Liver (tissue), 8 donors: ENCODE measurements at regions not wholly inside any gene's neighbourhood (a gene's known extent, or its start where the extent isn't known, plus 50 kb on each side); places are given as distances from the start of the nearest gene placed in this dataset.

Experiments
- DNase-seq: peaks from one replicate; pipeline ENCODE4 v3.0.0-alpha.2; 2017; ENCODE audit warnings: low spot score
- H3K27ac ChIP-seq, 2 donors: one replicate each; pipeline ENCODE4 v1.7.0; 2013; ENCODE audit warnings: inconsistent platforms in 2 of 2, low read length in 2 of 2, control low read depth in 1 of 2, low read depth in 1 of 2, mild to moderate bottlenecking in 1 of 2
- H3K27me3 ChIP-seq, 4 donors: one replicate each; pipeline versions ENCODE4 v1.6.1 to v1.7.0; 2013; ENCODE audit warnings: low read length in 3 of 4, inconsistent platforms in 1 of 4, mild to moderate bottlenecking in 1 of 4, moderate library complexity in 1 of 4; ENCODE audit not compliant: control insufficient read depth in 4 of 4, insufficient read depth in 4 of 4
- H3K36me3 ChIP-seq, 4 donors: one replicate each; pipeline versions ENCODE4 v1.6.1 to v1.7.0; 2013; ENCODE audit warnings: low read length in 3 of 4, mild to moderate bottlenecking in 3 of 4, low read depth in 1 of 4, moderate library complexity in 1 of 4; ENCODE audit not compliant: control insufficient read depth in 4 of 4, insufficient read depth in 3 of 4
- H3K4me1 ChIP-seq, 4 donors: one replicate each; pipeline versions ENCODE4 v1.6.1 to v1.7.0; 2013; ENCODE audit warnings: low read length in 3 of 4, mild to moderate bottlenecking in 3 of 4, moderate library complexity in 1 of 4; ENCODE audit not compliant: control insufficient read depth in 4 of 4, insufficient read depth in 4 of 4
- H3K4me3 ChIP-seq, 3 donors: one replicate each; pipeline versions ENCODE4 v1.6.1 to v1.7.0; 2013; ENCODE audit warnings: low read length in 3 of 3, control low read depth in 1 of 3, low read depth in 1 of 3, mild to moderate bottlenecking in 1 of 3
- H3K9ac ChIP-seq, 2 donors: one replicate each; pipeline ENCODE4 v1.7.0; 2013; ENCODE audit warnings: low read length in 2 of 2, mild to moderate bottlenecking in 2 of 2, moderate library complexity in 2 of 2, control low read depth in 1 of 2, low read depth in 1 of 2
- H3K9me3 ChIP-seq, 4 donors: one replicate each; pipeline versions ENCODE4 v1.6.1 to v1.7.0; 2013; ENCODE audit warnings: low read length in 3 of 4; ENCODE audit not compliant: control insufficient read depth in 4 of 4
- EGR1 ChIP-seq, 2 donors: IDR thresholded peaks; 2 replicates each; pipeline ENCODE4 v1.6.1; 2016 to 2018; ENCODE audit warnings: antibody characterized with exemption in 2 of 2, low read depth in 2 of 2
- FOXA1 ChIP-seq: IDR thresholded peaks from 2 replicates; pipeline ENCODE4 v1.6.1; 2016; ENCODE audit warnings: antibody characterized with exemption
- FOXA2 ChIP-seq: IDR thresholded peaks from 2 replicates; pipeline ENCODE4 v1.6.1; 2016; ENCODE audit warnings: antibody characterized with exemption
- GABPA ChIP-seq, 2 donors: IDR thresholded peaks in 1 of 2; conservative IDR thresholded peaks in 1 of 2; 2 replicates each; pipeline ENCODE4 v1.6.1; 2016; ENCODE audit warnings: antibody characterized with exemption in 2 of 2, mild to moderate bottlenecking in 1 of 2, moderate library complexity in 1 of 2
- HNF4A ChIP-seq, 2 donors: conservative IDR thresholded peaks; 2 replicates each; pipeline ENCODE4 v1.6.1; 2016; ENCODE audit warnings: antibody characterized with exemption in 2 of 2, mild to moderate bottlenecking in 2 of 2
- HNF4G ChIP-seq: IDR thresholded peaks from 2 replicates; pipeline ENCODE4 v1.6.1; 2016; ENCODE audit warnings: antibody characterized with exemption
- JUND ChIP-seq, 2 donors: IDR thresholded peaks; 2 replicates each; pipeline ENCODE4 v1.6.1; 2016; ENCODE audit warnings: antibody characterized with exemption in 2 of 2
- NR2F2 ChIP-seq: IDR thresholded peaks from 2 replicates; pipeline ENCODE4 v1.6.1; 2016; ENCODE audit warnings: antibody characterized with exemption
- RXRA ChIP-seq, 2 donors: IDR thresholded peaks; 2 replicates each; pipeline ENCODE4 v1.6.1; 2017 to 2018; ENCODE audit warnings: antibody characterized with exemption in 2 of 2, mild to moderate bottlenecking in 1 of 2
- SP1 ChIP-seq: IDR thresholded peaks from 2 replicates; pipeline ENCODE4 v1.6.1; 2018; ENCODE audit warnings: antibody characterized with exemption, mild to moderate bottlenecking
- TAF1 ChIP-seq: conservative IDR thresholded peaks from 2 replicates; pipeline ENCODE4 v1.6.1; 2016; ENCODE audit warnings: antibody characterized with exemption, mild to moderate bottlenecking
- YY1 ChIP-seq: IDR thresholded peaks from 2 replicates; pipeline ENCODE4 v1.6.1; 2016; ENCODE audit warnings: antibody characterized with exemption, mild to moderate bottlenecking
- WGBS: extraction: QIAGEN DNeasy Blood & Tissue Kit; methylation state at CpG from one replicate; pipeline ENCODE4 v1.1.7; 2013; 5-methylcytosine and 5-hydroxymethylcytosine counted together
- TF ChIP-seq, protein P1 (sequence below): fragments of 150-350 bp; IDR thresholded peaks from 2 replicates; pipeline ENCODE4 v1.5.1; 2017; ENCODE audit warnings: improper control_type of control experiment, low read depth, low read length; ENCODE audit not compliant: missing input control
- TF ChIP-seq, protein P2 (sequence below): IDR thresholded peaks from 2 replicates; pipeline ENCODE4 v1.6.1; 2016; ENCODE audit warnings: antibody characterized with exemption
- TF ChIP-seq, protein P3 (sequence below): IDR thresholded peaks from 2 replicates; pipeline ENCODE4 v1.6.1; 2016; ENCODE audit warnings: antibody characterized with exemption
- TF ChIP-seq, protein P4 (sequence below): IDR thresholded peaks from 2 replicates; pipeline ENCODE4 v1.6.1; 2016; ENCODE audit warnings: antibody characterized with exemption
- TF ChIP-seq, protein P5 (sequence below): IDR thresholded peaks from 2 replicates; pipeline ENCODE4 v1.6.1; 2016; ENCODE audit warnings: antibody characterized with exemption, mild to moderate bottlenecking
- donor health status: healthy.
- donor health status: healthy.
- donor health status: healthy.
- donor health status: healthy.
- donor health status: healthy.

DNA sequence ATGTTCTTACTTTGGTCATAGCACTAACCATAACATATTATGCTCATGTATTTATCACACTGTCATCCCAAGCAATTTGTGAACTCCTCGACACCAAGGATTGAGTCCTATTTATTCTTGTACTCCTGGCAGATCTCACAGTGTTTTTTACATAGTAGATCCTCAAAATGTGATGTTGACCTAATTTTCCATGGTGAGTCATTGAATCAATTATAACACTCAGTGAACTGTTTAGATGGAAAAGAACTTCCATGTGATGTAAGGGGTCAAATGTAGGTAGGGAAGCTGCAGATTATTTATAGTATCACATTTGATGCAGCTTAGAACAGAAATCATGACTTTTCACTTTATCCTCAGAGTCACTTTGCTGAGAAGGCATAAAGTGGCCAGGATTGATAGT is 281.9 kb upstream of the ADAMTS5 start:
- TF ChIP-seq FOXA2: no peak
- no peak for TF ChIP-seq RXRA (IDR thresholded peaks at IDR 0.05)
- TF ChIP-seq, protein P1, sequence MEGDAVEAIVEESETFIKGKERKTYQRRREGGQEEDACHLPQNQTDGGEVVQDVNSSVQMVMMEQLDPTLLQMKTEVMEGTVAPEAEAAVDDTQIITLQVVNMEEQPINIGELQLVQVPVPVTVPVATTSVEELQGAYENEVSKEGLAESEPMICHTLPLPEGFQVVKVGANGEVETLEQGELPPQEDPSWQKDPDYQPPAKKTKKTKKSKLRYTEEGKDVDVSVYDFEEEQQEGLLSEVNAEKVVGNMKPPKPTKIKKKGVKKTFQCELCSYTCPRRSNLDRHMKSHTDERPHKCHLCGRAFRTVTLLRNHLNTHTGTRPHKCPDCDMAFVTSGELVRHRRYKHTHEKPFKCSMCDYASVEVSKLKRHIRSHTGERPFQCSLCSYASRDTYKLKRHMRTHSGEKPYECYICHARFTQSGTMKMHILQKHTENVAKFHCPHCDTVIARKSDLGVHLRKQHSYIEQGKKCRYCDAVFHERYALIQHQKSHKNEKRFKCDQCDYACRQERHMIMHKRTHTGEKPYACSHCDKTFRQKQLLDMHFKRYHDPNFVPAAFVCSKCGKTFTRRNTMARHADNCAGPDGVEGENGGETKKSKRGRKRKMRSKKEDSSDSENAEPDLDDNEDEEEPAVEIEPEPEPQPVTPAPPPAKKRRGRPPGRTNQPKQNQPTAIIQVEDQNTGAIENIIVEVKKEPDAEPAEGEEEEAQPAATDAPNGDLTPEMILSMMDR: no peak
- TF ChIP-seq GABPA (IDR thresholded peaks at IDR 0.05 in 1 of 2, conservative IDR thresholded peaks at IDR 0.05 in 1 of 2): no peak
- no peak for TF ChIP-seq EGR1 (IDR thresholded peaks at IDR 0.05; ENCODE audit: low read depth in 2 of 2)
- TF ChIP-seq, protein P2, sequence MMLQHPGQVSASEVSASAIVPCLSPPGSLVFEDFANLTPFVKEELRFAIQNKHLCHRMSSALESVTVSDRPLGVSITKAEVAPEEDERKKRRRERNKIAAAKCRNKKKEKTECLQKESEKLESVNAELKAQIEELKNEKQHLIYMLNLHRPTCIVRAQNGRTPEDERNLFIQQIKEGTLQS: no peak
- no peak for TF ChIP-seq JUND (IDR thresholded peaks at IDR 0.05)
- TF ChIP-seq FOXA1: no peak
- TF ChIP-seq, protein P3, sequence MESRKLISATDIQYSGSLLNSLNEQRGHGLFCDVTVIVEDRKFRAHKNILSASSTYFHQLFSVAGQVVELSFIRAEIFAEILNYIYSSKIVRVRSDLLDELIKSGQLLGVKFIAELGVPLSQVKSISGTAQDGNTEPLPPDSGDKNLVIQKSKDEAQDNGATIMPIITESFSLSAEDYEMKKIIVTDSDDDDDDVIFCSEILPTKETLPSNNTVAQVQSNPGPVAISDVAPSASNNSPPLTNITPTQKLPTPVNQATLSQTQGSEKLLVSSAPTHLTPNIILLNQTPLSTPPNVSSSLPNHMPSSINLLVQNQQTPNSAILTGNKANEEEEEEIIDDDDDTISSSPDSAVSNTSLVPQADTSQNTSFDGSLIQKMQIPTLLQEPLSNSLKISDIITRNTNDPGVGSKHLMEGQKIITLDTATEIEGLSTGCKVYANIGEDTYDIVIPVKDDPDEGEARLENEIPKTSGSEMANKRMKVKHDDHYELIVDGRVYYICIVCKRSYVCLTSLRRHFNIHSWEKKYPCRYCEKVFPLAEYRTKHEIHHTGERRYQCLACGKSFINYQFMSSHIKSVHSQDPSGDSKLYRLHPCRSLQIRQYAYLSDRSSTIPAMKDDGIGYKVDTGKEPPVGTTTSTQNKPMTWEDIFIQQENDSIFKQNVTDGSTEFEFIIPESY: no peak
- TF ChIP-seq HNF4G: no peak
- TF ChIP-seq, protein P4, sequence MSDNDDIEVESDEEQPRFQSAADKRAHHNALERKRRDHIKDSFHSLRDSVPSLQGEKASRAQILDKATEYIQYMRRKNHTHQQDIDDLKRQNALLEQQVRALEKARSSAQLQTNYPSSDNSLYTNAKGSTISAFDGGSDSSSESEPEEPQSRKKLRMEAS: no peak
- no peak for TF ChIP-seq TAF1
- TF ChIP-seq SP1: no peak
- TF ChIP-seq, protein P5, sequence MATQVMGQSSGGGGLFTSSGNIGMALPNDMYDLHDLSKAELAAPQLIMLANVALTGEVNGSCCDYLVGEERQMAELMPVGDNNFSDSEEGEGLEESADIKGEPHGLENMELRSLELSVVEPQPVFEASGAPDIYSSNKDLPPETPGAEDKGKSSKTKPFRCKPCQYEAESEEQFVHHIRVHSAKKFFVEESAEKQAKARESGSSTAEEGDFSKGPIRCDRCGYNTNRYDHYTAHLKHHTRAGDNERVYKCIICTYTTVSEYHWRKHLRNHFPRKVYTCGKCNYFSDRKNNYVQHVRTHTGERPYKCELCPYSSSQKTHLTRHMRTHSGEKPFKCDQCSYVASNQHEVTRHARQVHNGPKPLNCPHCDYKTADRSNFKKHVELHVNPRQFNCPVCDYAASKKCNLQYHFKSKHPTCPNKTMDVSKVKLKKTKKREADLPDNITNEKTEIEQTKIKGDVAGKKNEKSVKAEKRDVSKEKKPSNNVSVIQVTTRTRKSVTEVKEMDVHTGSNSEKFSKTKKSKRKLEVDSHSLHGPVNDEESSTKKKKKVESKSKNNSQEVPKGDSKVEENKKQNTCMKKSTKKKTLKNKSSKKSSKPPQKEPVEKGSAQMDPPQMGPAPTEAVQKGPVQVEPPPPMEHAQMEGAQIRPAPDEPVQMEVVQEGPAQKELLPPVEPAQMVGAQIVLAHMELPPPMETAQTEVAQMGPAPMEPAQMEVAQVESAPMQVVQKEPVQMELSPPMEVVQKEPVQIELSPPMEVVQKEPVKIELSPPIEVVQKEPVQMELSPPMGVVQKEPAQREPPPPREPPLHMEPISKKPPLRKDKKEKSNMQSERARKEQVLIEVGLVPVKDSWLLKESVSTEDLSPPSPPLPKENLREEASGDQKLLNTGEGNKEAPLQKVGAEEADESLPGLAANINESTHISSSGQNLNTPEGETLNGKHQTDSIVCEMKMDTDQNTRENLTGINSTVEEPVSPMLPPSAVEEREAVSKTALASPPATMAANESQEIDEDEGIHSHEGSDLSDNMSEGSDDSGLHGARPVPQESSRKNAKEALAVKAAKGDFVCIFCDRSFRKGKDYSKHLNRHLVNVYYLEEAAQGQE: no peak
- no peak for TF ChIP-seq HNF4A (conservative IDR thresholded peaks at IDR 0.05)

DNA sequence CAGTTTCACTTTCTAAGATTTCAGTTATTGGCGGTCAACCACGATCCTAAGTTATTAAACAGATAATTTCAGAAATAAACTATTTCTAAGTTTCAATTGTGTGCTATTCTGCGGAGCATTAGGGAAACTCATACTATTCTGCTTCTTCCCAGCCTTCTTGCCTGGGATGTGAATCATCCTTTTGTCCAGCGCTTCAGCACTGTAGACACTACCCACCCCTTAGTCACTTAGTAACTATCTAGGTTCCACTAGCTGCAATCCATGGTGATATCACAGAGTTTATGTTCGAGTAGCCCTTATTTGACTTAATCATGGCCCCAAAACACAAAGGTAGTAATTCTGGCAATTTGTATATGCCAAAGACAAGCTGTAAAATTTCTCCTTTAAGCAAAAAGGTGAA is 279.9 kb upstream of the ADAMTS5 start:
- Histone ChIP-seq H3K4me3 (no peak overlapping the region), H3K27ac (no peak overlapping the region), H3K27me3 (no peaks in the 10 kb centered on the region), H3K9me3 (no peaks in the 10 kb centered on the region), H3K4me1 (no peaks in the 10 kb centered on the region), H3K36me3 (no peaks in the 10 kb centered on the region), H3K9ac (no peak overlapping the region)
- TF ChIP-seq YY1: no peak
- no peak for TF ChIP-seq SP1
- no peak for TF ChIP-seq FOXA1
- no peak for TF ChIP-seq TAF1
- TF ChIP-seq, protein P4: no peak
- no peak for TF ChIP-seq NR2F2
- no peak for TF ChIP-seq GABPA (IDR thresholded peaks at IDR 0.05 in 1 of 2, conservative IDR thresholded peaks at IDR 0.05 in 1 of 2)
- TF ChIP-seq, protein P5: no peak
- TF ChIP-seq RXRA (IDR thresholded peaks at IDR 0.05): no peak
- DNase-seq: no peak
- 76% methylated on average over 5 of the region's 5 CpGs for WGBS

More for the DNA sequence above, 281.9 kb upstream of the ADAMTS5 start:
- Histone ChIP-seq H3K9me3 (no peaks in the 10 kb centered on the region), H3K9ac (no peak overlapping the region), H3K27ac (no peak overlapping the region), H3K4me1 (no peaks in the 10 kb centered on the region), H3K36me3 (no peaks in the 10 kb centered on the region), H3K4me3 (no peak overlapping the region), H3K27me3 (no peaks in the 10 kb centered on the region)
- WGBS: 58% methylated on average over 1 of the region's 1 CpG
- no peak for DNase-seq
